Gastrocnemius medialis (tissue), 4 donors: ENCODE measurements at regions not wholly inside any gene's neighbourhood (a gene's known extent, or its start where the extent isn't known, plus 50 kb on each side); places are given as distances from the start of the nearest gene placed in this dataset.

Source experiments
- POLR2A ChIP-seq, 2 donors: fragments of 450-650 bp; IDR thresholded peaks; one replicate each; pipeline ENCODE4 v1.6.1; 2017; ENCODE audit warnings: antibody characterized with exemption in 2 of 2, mild to moderate bottlenecking in 2 of 2, moderate library complexity in 2 of 2
- TF ChIP-seq, protein P1 (sequence below), 5 experiments: fragments of 450-650 bp in 3 of 5; fragments of 200-600 bp in 2 of 5; sonication (generic) in 2 of 5; IDR thresholded peaks in 4 of 5; conservative IDR thresholded peaks in 1 of 5; 1 replicate in 4 of 5; 2 replicates in 1 of 5; pipeline ENCODE4 v1.5.1; 2016 to 2019; ENCODE audit warnings: antibody characterized with exemption in 5 of 5, mild to moderate bottlenecking in 3 of 5, moderate library complexity in 3 of 5

DNA sequence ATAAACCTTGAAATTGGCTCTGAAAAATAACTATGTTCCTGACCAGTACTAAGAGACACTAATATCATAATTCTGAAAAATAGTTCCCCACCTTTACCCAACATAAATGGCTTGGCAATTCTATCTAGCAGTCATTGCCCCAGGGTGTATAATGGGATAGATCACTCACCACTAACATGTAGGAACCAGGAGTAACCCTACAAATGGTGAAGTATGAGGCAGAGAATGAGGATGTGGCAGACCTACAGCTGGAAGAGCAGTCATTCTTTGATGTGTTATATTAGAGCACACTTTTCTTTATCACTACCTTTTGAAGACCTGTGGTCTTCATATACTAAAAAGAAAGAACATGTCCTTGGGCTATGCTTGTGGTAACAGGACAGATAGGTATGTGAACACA lies 136.5 kb upstream of the SYNDIG1 start:
- TF ChIP-seq, protein P1, sequence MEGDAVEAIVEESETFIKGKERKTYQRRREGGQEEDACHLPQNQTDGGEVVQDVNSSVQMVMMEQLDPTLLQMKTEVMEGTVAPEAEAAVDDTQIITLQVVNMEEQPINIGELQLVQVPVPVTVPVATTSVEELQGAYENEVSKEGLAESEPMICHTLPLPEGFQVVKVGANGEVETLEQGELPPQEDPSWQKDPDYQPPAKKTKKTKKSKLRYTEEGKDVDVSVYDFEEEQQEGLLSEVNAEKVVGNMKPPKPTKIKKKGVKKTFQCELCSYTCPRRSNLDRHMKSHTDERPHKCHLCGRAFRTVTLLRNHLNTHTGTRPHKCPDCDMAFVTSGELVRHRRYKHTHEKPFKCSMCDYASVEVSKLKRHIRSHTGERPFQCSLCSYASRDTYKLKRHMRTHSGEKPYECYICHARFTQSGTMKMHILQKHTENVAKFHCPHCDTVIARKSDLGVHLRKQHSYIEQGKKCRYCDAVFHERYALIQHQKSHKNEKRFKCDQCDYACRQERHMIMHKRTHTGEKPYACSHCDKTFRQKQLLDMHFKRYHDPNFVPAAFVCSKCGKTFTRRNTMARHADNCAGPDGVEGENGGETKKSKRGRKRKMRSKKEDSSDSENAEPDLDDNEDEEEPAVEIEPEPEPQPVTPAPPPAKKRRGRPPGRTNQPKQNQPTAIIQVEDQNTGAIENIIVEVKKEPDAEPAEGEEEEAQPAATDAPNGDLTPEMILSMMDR (IDR thresholded peaks at IDR 0.05 in 4 of 5, conservative IDR thresholded peaks at IDR 0.05 in 1 of 5) = no peak
- no peak for TF ChIP-seq POLR2A (IDR thresholded peaks at IDR 0.05)
